Stimulated activated naive CD8-positive, alpha-beta T cell treated with anti-CD3 and anti-CD28 coated beads, Interleukin-15, Interleukin-2, amounts not matched to agents 100 U/mL and 50 U/mL, for 24 hours (primary cell): ENCODE measurements at regions not wholly inside any gene's neighbourhood (a gene's known extent, or its start where the extent isn't known, plus 50 kb on each side); places are given as distances from the start of the nearest gene placed in this dataset.

Experiments used
- ATAC-seq: fragments of 150-1000 bp; cut with Tn5 transposase; one replicate; pipeline ENCODE4 v1.10.0; 2021
- DNase-seq: peaks from one replicate; pipeline ENCODE4 v3.0.0; 2021

DNA sequence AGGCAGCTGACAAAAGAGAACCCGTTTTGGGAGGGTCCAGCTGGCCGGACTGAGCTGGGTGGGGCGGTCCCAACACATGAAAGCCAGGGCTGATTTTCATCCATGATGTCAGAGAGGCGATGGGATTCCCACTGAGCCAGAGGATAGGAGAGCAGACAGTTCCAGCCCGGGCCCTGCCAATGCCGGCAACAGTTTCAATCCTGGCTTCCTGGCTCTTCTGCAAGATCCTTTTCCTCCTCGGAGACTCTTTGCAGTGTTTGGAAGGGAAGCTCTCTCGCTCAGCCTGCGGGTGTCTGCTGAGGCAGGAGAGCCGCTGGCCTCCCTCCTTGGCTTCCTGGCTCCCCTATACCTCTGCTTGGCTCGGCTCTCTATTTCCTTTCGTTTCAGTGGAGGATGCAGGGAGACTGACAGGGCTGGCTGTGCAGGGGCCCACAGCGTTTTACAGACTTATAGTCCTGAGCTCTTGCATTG is 145.5 kb upstream of the SOX9 start:
- ATAC-seq (no peak), DNase-seq (no peak)

GRCh38 chr17:71976011-71976649 is 144.7 kb upstream of the SOX9 start:
- DNase-seq (no peak), ATAC-seq (no peak)

GRCh38 chr17:71978435-71978834 is 142.4 kb upstream of the SOX9 start:
- DNase-seq (no peak), ATAC-seq (no peak)

- DNase-seq (no peak), ATAC-seq (no peak)
Observed at GRCh38 chr17:71980171-71980570, 140.6 kb upstream of the SOX9 start.

GRCh38 chr17:71983828-71984227 is 137.0 kb upstream of the SOX9 start:
- ATAC-seq: peak; percentile 23
- peak; percentile 3 for DNase-seq

DNA sequence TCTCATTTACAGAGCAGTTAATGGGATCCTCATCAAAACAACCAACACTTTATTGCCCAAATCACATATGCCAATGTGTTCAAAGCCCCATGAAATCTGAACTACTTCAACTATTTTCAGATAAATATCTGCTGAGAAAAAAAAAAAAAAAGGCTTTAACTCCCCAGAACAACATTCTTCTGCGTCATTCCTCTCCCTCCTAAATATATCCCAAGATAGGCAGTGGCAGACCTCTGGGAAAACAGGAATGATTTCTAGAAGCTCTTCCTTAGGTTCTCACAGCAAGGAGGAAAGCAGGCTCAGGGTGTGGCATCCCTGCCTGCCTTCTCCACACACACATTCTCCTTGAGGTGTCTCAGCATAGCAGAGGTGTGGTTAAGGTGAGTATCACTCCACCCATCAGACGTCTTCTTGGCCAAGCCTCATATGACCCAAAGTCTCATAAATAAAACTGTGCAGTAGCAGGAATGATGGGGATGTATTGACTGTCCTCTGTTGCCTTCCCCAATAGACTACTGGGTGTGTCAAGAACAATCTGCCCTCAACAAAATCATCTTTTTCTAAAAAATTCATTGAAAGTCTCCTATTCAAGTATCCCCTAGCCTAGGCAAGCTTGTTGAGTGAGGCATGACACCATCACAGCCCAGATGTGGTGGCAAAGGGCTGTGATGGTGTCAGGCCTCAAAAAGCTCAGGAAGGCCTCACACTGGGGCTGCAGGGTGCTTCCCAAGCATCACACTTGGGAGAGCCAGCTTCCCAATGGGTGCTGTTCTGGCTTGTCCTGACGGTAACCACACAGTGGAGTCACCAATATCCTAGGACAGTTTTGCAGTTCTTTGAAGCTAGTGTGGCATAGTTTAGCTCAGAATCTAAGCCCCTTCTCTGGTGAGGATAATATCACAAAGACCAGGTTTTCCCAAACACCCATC is 135.4 kb upstream of the SOX9 start:
- DNase-seq: no peak
- ATAC-seq: no peak

- ATAC-seq: no peak
- DNase-seq: no peak
Observed at GRCh38 chr17:71986886-71987285, 133.9 kb upstream of the SOX9 start.

DNA sequence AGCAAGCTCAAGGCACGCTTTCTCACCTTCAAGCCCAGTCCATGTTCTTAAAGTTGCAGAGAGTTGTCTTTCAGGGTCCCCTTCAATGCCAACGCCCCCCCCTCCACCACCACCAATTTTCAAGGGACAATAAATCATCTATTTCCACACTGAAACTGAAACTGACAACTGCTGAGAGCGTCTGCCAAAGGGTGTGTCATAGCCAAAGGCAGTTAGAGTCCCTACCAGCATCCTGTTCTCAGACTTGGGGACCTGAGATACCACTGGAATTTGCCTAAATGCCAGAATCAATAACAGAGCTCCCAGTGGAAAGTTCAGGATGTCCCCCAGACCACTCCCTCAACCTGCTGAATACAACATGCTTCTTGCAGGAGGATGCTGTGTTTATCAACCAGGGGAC is 133.2 kb upstream of the SOX9 start:
- DNase-seq (no peak), ATAC-seq (no peak)

GRCh38 chr17:71989117-71989516 is 131.7 kb upstream of the SOX9 start:
- no peak for ATAC-seq
- no peak for DNase-seq

DNA sequence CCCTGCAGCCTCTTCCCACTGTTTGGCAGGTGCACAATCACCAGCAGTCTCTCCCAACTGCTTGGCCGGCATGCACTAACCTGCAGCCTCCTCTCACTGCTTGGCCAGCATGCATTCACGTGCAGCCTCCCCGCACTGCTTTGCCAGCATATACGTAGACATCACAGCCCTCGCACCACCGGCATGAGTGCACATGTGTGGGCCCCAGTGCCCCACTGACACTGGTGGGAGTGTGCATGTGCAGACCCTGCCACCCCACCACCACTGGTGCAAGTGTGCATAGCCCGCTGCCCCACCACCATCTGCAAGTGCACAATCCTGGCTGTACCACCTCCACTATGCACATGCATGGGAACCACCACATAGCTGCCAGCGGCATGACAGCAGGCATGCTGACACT is 127.5 kb upstream of the SOX9 start:
- no peak for ATAC-seq
- no peak for DNase-seq

DNA sequence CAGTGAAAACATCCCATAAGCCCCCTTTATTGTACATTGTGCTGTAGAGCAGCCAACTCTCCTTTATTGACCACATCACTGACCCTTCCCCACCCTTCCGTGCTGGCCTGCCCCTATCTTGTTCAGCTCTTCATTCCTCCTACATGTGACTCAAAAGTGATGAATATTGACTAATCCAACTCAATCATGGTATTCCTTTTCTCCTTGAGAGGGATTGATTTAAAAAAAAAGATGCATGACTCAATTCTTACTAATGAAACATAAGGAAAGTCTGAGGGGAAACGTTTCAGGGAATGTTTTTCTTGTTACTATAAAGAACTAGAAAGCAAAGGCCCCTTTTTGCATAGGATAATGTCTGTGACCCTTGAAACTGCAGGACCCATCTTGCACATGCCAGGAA is 125.2 kb upstream of the SOX9 start:
- no peak for ATAC-seq
- DNase-seq: no peak

DNA sequence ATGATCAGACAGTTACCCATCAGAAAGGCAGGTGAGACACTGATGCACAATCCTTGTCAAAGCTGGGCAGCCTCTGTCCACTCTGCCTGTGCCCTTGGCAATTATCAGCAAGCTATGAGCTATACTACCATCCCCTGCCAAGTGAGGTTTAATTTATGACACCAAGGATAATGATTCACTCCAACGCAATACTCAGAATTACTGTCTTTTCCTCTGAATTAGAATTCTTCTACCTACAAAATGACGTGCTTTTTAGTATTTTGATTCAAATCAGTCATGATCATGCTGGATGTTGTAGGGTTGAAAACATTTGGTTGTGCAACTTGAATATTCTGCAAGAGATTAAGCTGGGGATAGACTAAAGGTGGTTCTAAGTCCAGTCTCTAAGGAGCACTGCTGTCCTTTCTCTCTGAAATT is 116.8 kb upstream of the SOX9 start:
- ATAC-seq (no peak), DNase-seq (no peak)

GRCh38 chr17:72004611-72005331 is 116.0 kb upstream of the SOX9 start:
- ATAC-seq (no peak), DNase-seq (no peak)

- DNase-seq (no peak), ATAC-seq (no peak)
Observed at GRCh38 chr17:72005332-72006163, 115.3 kb upstream of the SOX9 start.

- DNase-seq (no peak), ATAC-seq (no peak)
Observed at GRCh38 chr17:72008236-72008876, 112.5 kb upstream of the SOX9 start.

GRCh38 chr17:72011561-72011960 is 109.3 kb upstream of the SOX9 start:
- DNase-seq: no peak
- ATAC-seq: no peak

- ATAC-seq (no peak), DNase-seq (no peak)
Observed at GRCh38 chr17:72021417-72022041, 99.3 kb upstream of the SOX9 start.

GRCh38 chr17:72022328-72023275 is 98.2 kb upstream of the SOX9 start:
- ATAC-seq (no peak), DNase-seq (no peak)

- no peak for ATAC-seq
- no peak for DNase-seq
Observed at GRCh38 chr17:72024457-72024856, 96.4 kb upstream of the SOX9 start.

DNA sequence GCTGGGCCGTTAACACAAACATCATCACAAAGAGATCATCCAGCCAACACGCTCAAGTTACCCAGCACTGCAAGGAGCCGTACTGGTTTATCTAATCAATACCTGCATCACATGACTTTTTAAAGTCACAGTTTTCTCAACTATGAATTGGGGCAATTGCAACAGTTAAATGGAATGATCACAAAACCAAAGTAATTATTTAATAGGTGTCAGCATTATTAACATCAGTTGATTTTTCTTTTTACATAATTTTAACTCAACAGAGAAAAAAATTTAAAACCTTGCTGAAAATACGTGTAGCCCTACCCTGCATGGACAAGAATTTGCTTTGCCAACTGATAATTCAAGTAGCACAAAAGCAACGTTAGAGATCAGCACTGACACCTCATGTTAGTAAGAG is 95.7 kb upstream of the SOX9 start:
- ATAC-seq (no peak), DNase-seq (no peak)
